Osteoblast (primary cell): ENCODE measurements at regions not wholly inside any gene's neighbourhood (a gene's known extent, or its start where the extent isn't known, plus 50 kb on each side); places are given as distances from the start of the nearest gene placed in this dataset.
"Not testable (repeated sequence)": the region's sequence is repeated elsewhere in the genome, so short reads cannot be mapped to it uniquely, and the experiment has no call there.

ENCODE experiments used
- DNase-seq: peaks from one replicate; pipeline ENCODE4 v3.0.0; 2011; ENCODE audit warnings: low spot score, mixed read lengths; ENCODE audit not compliant: insufficient read length; ENCODE audit errors: missing footprints
- H2AFZ ChIP-seq: 2 replicates; pipeline ENCODE4 v1.6.0; 2011; ENCODE audit warnings: mild to moderate bottlenecking, low read length
- H3K27ac ChIP-seq: 2 replicates; pipeline ENCODE4 v1.5.1; 2011; ENCODE audit warnings: mild to moderate bottlenecking, low read depth, low read length, moderate library complexity
- H3K27me3 ChIP-seq: 2 replicates; pipeline ENCODE4 v1.6.0; 2012; ENCODE audit warnings: mild to moderate bottlenecking, control low read depth, inconsistent platforms, low read length, moderate library complexity; ENCODE audit not compliant: insufficient read depth
- H3K36me3 ChIP-seq: 2 replicates; pipeline ENCODE4 v1.5.1; 2011; ENCODE audit warnings: mild to moderate bottlenecking, low read length, control low read depth, moderate library complexity; ENCODE audit not compliant: insufficient read depth
- H3K4me1 ChIP-seq: 2 replicates; pipeline ENCODE4 v1.5.1; 2011; ENCODE audit warnings: mild to moderate bottlenecking, low read length, control low read depth, moderate library complexity; ENCODE audit not compliant: insufficient read depth
- H3K4me2 ChIP-seq: 2 replicates; pipeline ENCODE4 v1.6.0; 2011; ENCODE audit warnings: mild to moderate bottlenecking, low read length; ENCODE audit not compliant: insufficient read depth
- H3K4me3 ChIP-seq: fragments of 200-600 bp; sonication (generic); 3 replicates; pipeline ENCODE4 v1.5.1; 2012; ENCODE audit warnings: mild to moderate bottlenecking, low read length, inconsistent platforms; ENCODE audit not compliant: insufficient read depth
- H3K79me2 ChIP-seq: 2 replicates; pipeline ENCODE4 v1.6.0; 2012; ENCODE audit warnings: mild to moderate bottlenecking, low read length, control low read depth, inconsistent platforms; ENCODE audit not compliant: insufficient read depth
- H3K9me3 ChIP-seq: 2 replicates; pipeline ENCODE4 v1.5.1; 2011; ENCODE audit warnings: low read depth, low read length, control low read depth
- H4K20me1 ChIP-seq: 2 replicates; pipeline ENCODE4 v1.6.0; 2012; ENCODE audit warnings: mild to moderate bottlenecking, low read length, control low read depth; ENCODE audit not compliant: insufficient read depth
- TF ChIP-seq, protein P1 (sequence below): IDR thresholded peaks from 2 replicates; pipeline ENCODE4 v1.5.1; 2011; ENCODE audit warnings: mild to moderate bottlenecking, low read depth, low read length, moderate library complexity; ENCODE audit errors: extremely low read depth

- TF ChIP-seq, protein P1, sequence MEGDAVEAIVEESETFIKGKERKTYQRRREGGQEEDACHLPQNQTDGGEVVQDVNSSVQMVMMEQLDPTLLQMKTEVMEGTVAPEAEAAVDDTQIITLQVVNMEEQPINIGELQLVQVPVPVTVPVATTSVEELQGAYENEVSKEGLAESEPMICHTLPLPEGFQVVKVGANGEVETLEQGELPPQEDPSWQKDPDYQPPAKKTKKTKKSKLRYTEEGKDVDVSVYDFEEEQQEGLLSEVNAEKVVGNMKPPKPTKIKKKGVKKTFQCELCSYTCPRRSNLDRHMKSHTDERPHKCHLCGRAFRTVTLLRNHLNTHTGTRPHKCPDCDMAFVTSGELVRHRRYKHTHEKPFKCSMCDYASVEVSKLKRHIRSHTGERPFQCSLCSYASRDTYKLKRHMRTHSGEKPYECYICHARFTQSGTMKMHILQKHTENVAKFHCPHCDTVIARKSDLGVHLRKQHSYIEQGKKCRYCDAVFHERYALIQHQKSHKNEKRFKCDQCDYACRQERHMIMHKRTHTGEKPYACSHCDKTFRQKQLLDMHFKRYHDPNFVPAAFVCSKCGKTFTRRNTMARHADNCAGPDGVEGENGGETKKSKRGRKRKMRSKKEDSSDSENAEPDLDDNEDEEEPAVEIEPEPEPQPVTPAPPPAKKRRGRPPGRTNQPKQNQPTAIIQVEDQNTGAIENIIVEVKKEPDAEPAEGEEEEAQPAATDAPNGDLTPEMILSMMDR = no peak
Observed at GRCh38 chr4:107349266-107349665, 313.2 kb upstream of the DKK2 start.

DNA sequence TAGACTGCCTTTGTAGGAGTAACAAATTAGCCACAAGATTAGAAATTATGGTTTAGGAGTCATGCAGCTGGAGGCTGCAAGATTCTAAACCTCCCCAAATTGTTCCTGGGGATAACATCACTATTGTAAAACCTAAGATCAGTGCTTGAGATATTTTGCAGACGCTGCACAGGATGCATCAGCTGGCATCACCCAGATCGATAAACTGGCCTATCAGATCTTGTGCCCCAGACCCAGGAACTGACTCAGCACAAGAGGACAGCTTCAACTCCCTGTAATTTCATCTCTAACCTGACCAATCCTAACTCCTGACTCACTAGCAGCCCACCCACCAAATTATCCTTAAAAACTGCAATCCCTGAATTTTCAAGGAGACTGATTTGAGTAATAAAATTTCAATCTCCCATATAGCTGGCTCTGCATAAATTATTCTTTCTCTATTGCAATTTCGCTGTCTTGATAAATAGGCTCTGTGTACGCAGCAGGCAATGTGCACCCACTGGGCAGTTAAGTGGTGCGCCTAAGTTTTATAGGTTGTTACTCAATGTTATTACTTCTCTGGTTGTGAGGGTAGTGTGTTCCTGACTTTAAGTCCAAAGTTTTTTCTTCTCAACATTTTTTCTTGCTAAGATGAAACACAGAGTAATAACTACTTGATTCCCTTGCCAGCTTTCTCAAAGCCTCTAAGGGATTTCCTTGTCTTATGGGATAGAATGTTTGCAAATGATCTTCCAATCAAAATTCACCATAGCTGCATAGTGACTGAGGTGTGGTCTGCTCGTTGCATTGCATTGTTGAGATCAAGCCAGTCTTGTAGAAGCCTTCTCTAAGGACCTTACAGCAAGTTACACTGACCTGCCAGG lies 312.3 kb upstream of the DKK2 start:
- Histone ChIP-seq H3K4me1 (no peaks in the 10 kb centered on the region), H3K36me3 (no peaks in the 10 kb centered on the region), H3K4me3 (no peak overlapping the region), H2AFZ (no peak overlapping the region), H3K27ac (no peak overlapping the region), H3K9me3 (no peaks in the 10 kb centered on the region), H3K79me2 (no peaks in the 10 kb centered on the region), H3K4me2 (no peak overlapping the region), H3K27me3 (no peaks in the 10 kb centered on the region), H4K20me1 (no peaks in the 10 kb centered on the region)
- DNase-seq = no peak
- TF ChIP-seq, protein P1 = no peak

More at GRCh38 chr4:107349266-107349665, 313.2 kb upstream of the DKK2 start:
- no peak overlapping the region for H3K4me2 ChIP-seq
- no peak overlapping the region for H2AFZ ChIP-seq
- no peak overlapping the region for H3K27ac ChIP-seq
- no peaks in the 10 kb centered on the region for H3K36me3 ChIP-seq
- no peaks in the 10 kb centered on the region for H4K20me1 ChIP-seq
- H3K27me3 ChIP-seq = no peaks in the 10 kb centered on the region
- H3K4me3 ChIP-seq = no peak overlapping the region
- no peak for DNase-seq
- no peaks in the 10 kb centered on the region for H3K9me3 ChIP-seq
- H3K79me2 ChIP-seq = no peaks in the 10 kb centered on the region
- H3K4me1 ChIP-seq = no peaks in the 10 kb centered on the region

- Histone ChIP-seq H3K4me1 (no peaks in the 10 kb centered on the region), H4K20me1 (no peaks in the 10 kb centered on the region), H3K4me2 (no peak overlapping the region), H3K27me3 (no peaks in the 10 kb centered on the region), H3K4me3 (no peak overlapping the region), H3K79me2 (no peaks in the 10 kb centered on the region), H3K27ac (no peak overlapping the region), H3K9me3 (no peaks in the 10 kb centered on the region), H2AFZ (no peak overlapping the region), H3K36me3 (no peaks in the 10 kb centered on the region)
- no peak for DNase-seq
- TF ChIP-seq, protein P1 = no peak
Observed at GRCh38 chr4:107333518-107333917, 297.4 kb upstream of the DKK2 start.

- not testable (repeated sequence) for H3K4me2 ChIP-seq
Observed at GRCh38 chr4:107332656-107333055, 296.5 kb upstream of the DKK2 start.

More at GRCh38 chr4:107332656-107333055, 296.5 kb upstream of the DKK2 start:
- H3K36me3 ChIP-seq, H2AFZ ChIP-seq, H3K4me1 ChIP-seq, H3K9me3 ChIP-seq, H3K27me3 ChIP-seq, H3K4me3 ChIP-seq, DNase-seq, H4K20me1 ChIP-seq, H3K27ac ChIP-seq, H3K79me2 ChIP-seq: not testable (repeated sequence)
